Ascending aorta (tissue), 2 donors: ENCODE measurements at regions not wholly inside any gene's neighbourhood (a gene's known extent, or its start where the extent isn't known, plus 50 kb on each side); places are given as distances from the start of the nearest gene placed in this dataset.

Source experiments
- DNase-seq, 2 donors: peaks; one replicate each; pipeline ENCODE4 v3.0.0-alpha.2; 2019; ENCODE audit warnings: low spot score in 2 of 2
- H3K27ac ChIP-seq, 2 donors: fragments of 200-600 bp; sonication (generic); one replicate each; pipeline ENCODE4 v1.5.1; 2016 to 2017; ENCODE audit warnings: mild to moderate bottlenecking in 1 of 2
- H3K27me3 ChIP-seq: fragments of 200-600 bp; sonication (generic); one replicate; pipeline ENCODE4 v1.5.1; 2017
- H3K36me3 ChIP-seq, 2 donors: fragments of 200-600 bp; sonication (generic); one replicate each; pipeline ENCODE4 v1.5.1; 2016
- H3K4me1 ChIP-seq, 2 donors: fragments of 200-600 bp; sonication (generic); one replicate each; pipeline ENCODE4 v1.5.1; 2016 to 2017; ENCODE audit warnings: mild to moderate bottlenecking in 1 of 2
- H3K4me3 ChIP-seq, 2 donors: fragments of 200-600 bp; sonication (generic); one replicate each; pipeline ENCODE4 v1.5.1; 2016 to 2017; ENCODE audit warnings: mild to moderate bottlenecking in 1 of 2
- H3K9me3 ChIP-seq, 2 donors: fragments of 200-600 bp; sonication (generic); one replicate each; pipeline ENCODE4 v1.5.1; 2016
- CTCF ChIP-seq, 3 experiments: fragments of 200-600 bp in 2 of 3; fragments of 450-650 bp in 1 of 3; sonication (generic) in 2 of 3; IDR thresholded peaks; one replicate each; pipeline ENCODE4 v1.5.1; 2016 to 2019; ENCODE audit warnings: antibody characterized with exemption in 3 of 3, mild to moderate bottlenecking in 1 of 3, moderate library complexity in 1 of 3
- intact Hi-C: fragments of 100-400 bp; cut with DNase I; formaldehyde crosslinking; loops from one replicate; pipeline ENCODE4 v1.15.1; 2023

GRCh38 chr13:29918845-29919244 lies 68.4 kb upstream of the UBL3 start:
- intact Hi-C loops = no loop called here

GRCh38 chr13:29917650-29918049 lies 67.2 kb upstream of the UBL3 start:
- Histone ChIP-seq H3K27ac (no peak overlapping the region), H3K9me3 (no peaks in the 10 kb centered on the region), H3K27me3 (no peaks in the 10 kb centered on the region), H3K4me3 (no peak overlapping the region), H3K4me1 (peaks cover 0 to 8% of the 10 kb centered on the region in 2 donors), H3K36me3 (no peaks in the 10 kb centered on the region)
- no peak for TF ChIP-seq CTCF (IDR thresholded peaks at IDR 0.05)
- intact Hi-C loops = no loop called here
- DNase-seq = no peak

More at GRCh38 chr13:29918845-29919244, 68.4 kb upstream of the UBL3 start:
- Histone ChIP-seq H3K4me3 (no peak overlapping the region), H3K27me3 (no peaks in the 10 kb centered on the region), H3K27ac (no peak overlapping the region), H3K36me3 (no peaks in the 10 kb centered on the region), H3K9me3 (no peaks in the 10 kb centered on the region), H3K4me1 (peaks cover 3 to 19% of the 10 kb centered on the region in 2 donors)
- DNase-seq = no peak
- TF ChIP-seq CTCF (IDR thresholded peaks at IDR 0.05) = no peak

GRCh38 chr13:29914581-29914980 lies 64.2 kb upstream of the UBL3 start:
- Histone ChIP-seq H3K27me3 (no peaks in the 10 kb centered on the region), H3K4me1 (no peaks in the 10 kb centered on the region), H3K27ac (no peak overlapping the region), H3K9me3 (no peaks in the 10 kb centered on the region), H3K4me3 (no peak overlapping the region), H3K36me3 (no peaks in the 10 kb centered on the region)
- DNase-seq = no peak
- TF ChIP-seq CTCF (IDR thresholded peaks at IDR 0.05) = no peak
- intact Hi-C loops = no loop called here

- no peak for DNase-seq
- intact Hi-C loops = no loop called here
- Histone ChIP-seq H3K9me3 (no peaks in the 10 kb centered on the region), H3K27me3 (no peaks in the 10 kb centered on the region), H3K27ac (no peak overlapping the region), H3K36me3 (no peaks in the 10 kb centered on the region), H3K4me3 (no peak overlapping the region), H3K4me1 (no peaks in the 10 kb centered on the region)
- no peak for TF ChIP-seq CTCF (IDR thresholded peaks at IDR 0.05)
Observed at GRCh38 chr13:29911781-29912418, 61.5 kb upstream of the UBL3 start.

- Histone ChIP-seq H3K9me3 (no peaks in the 10 kb centered on the region), H3K4me1 (no peaks in the 10 kb centered on the region), H3K4me3 (no peak overlapping the region), H3K36me3 (no peaks in the 10 kb centered on the region), H3K27ac (no peak overlapping the region), H3K27me3 (no peaks in the 10 kb centered on the region)
- intact Hi-C loops = no loop called here
- no peak for TF ChIP-seq CTCF (IDR thresholded peaks at IDR 0.05)
- no peak for DNase-seq
Observed at GRCh38 chr13:29909975-29910674, 59.7 kb upstream of the UBL3 start.
